ENCODE measurements at regions not wholly inside any gene's neighbourhood (a gene's known extent, or its start where the extent isn't known, plus 50 kb on each side); places are given as distances from the start of the nearest gene placed in this dataset.

DNA sequence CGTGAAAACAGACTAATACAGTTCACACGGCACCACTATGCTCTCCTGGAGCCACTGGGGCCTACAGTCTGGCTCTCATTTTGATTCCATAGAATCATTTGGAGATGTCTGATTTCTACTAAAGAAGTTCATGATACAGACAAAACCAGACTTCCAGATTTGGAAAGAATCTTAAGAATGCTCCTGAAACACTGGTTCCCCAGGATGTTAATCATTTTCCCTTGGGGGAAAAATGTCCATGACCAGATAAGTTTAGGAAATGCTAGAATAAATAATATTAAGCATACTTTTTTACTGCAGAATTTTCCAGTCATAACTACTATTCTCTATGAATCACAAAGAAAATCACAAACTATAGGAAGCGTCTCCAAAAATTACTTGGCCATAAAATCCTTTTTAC, 63.0 kb upstream of the RGS7 start:
- no peaks in the 10 kb centered on the region for H3K36me3 ChIP-seq (ENCODE audit: control insufficient read depth in 4 of 4, insufficient read depth in 4 of 4, low read length in 4 of 4)
- no peak for ATAC-seq (ENCODE audit: insufficient read depth, low FRiP score)
- H3K4me1 ChIP-seq (ENCODE audit: control insufficient read depth in 5 of 5, insufficient read depth in 5 of 5, low read length in 5 of 5) = peaks cover 0 to 4% (median 0%) of the 10 kb centered on the region in 5 donors
- TF ChIP-seq, protein P1, sequence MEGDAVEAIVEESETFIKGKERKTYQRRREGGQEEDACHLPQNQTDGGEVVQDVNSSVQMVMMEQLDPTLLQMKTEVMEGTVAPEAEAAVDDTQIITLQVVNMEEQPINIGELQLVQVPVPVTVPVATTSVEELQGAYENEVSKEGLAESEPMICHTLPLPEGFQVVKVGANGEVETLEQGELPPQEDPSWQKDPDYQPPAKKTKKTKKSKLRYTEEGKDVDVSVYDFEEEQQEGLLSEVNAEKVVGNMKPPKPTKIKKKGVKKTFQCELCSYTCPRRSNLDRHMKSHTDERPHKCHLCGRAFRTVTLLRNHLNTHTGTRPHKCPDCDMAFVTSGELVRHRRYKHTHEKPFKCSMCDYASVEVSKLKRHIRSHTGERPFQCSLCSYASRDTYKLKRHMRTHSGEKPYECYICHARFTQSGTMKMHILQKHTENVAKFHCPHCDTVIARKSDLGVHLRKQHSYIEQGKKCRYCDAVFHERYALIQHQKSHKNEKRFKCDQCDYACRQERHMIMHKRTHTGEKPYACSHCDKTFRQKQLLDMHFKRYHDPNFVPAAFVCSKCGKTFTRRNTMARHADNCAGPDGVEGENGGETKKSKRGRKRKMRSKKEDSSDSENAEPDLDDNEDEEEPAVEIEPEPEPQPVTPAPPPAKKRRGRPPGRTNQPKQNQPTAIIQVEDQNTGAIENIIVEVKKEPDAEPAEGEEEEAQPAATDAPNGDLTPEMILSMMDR (IDR thresholded peaks at IDR 0.05; ENCODE audit: control extremely low read depth, extremely low read depth) = no peak
- no peak overlapping the region for H3K27ac ChIP-seq (ENCODE audit: low read depth in 1 of 2, low read length in 1 of 2)
- WGBS, 2 donors = 92 to 95% methylated on average over 3 of the region's 3 CpGs
- no peak overlapping the region for H3K9ac ChIP-seq (ENCODE audit: insufficient read depth in 1 of 2, low read length in 2 of 2)
- H3K27me3 ChIP-seq (ENCODE audit: control insufficient read depth in 3 of 3, insufficient read depth in 3 of 3, low read length in 2 of 3) = peaks cover 0 to 19% (median 16%) of the 10 kb centered on the region in 3 donors
- no peak overlapping the region for H3K4me3 ChIP-seq
- peaks cover 0 to 4% (median 0%) of the 10 kb centered on the region in 4 donors for H3K9me3 ChIP-seq (ENCODE audit: control insufficient read depth in 4 of 4, insufficient read depth in 3 of 4, low read length in 3 of 4)
- DNase-seq = no peak

DNA sequence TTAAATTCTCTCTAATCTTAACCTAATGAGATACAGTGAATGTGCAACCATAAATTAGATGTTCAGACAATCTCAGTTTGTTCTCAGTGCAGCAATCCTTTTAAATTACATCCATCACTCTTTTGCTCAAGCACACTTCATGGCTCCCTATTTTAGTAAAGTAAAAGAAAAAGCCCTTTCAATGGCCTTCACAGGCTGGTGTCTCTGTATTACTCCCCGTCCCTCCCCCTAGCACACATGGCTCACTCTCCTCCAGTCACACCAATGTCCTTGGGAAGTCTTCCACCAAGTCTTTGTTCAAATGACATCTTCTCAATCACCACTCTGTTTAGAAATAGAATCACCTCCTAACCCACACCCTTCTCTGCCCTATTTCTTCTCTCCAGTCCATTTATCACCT, 60.3 kb upstream of the RGS7 start:
- ATAC-seq (ENCODE audit: insufficient read depth, low FRiP score) = no peak

DNA sequence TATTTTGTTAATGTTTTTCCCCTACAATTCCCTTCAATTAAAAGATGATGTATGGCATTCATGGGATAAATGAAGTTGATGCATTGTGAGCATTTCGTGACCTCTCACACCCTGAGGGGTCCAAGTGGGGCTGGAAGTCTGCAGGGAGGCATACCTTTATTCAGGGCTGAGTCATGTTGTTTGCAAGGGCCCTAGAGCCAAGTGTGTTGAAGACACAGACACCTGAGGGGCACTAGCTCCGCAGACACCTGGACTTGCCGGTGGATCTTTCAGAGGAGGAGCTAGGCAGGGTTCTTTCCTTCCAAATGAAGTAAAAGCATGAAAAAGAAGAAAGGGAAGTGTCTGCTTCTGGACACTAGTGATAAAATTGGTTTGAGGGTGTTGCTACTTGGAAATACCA, 57.0 kb upstream of the RGS7 start:
- Histone ChIP-seq H3K4me3 (no peak overlapping the region), H3K36me3 (ENCODE audit: control insufficient read depth in 4 of 4, insufficient read depth in 4 of 4, low read length in 4 of 4) (no peaks in the 10 kb centered on the region), H3K27ac (ENCODE audit: low read depth in 1 of 2, low read length in 1 of 2) (no peak overlapping the region), H3K9ac (ENCODE audit: insufficient read depth in 1 of 2, low read length in 2 of 2) (no peak overlapping the region), H3K9me3 (ENCODE audit: control insufficient read depth in 4 of 4, insufficient read depth in 3 of 4, low read length in 3 of 4) (peaks cover 0 to 3% (median 0%) of the 10 kb centered on the region in 4 donors), H3K27me3 (ENCODE audit: control insufficient read depth in 3 of 3, insufficient read depth in 3 of 3, low read length in 2 of 3) (no peaks in the 10 kb centered on the region), H3K4me1 (ENCODE audit: control insufficient read depth in 5 of 5, insufficient read depth in 5 of 5, low read length in 5 of 5) (no peaks in the 10 kb centered on the region)
- no peak for ATAC-seq (ENCODE audit: insufficient read depth, low FRiP score)
- TF ChIP-seq, protein P1 (IDR thresholded peaks at IDR 0.05; ENCODE audit: control extremely low read depth, extremely low read depth) = no peak
- 66 to 72% methylated on average over 3 of the region's 3 CpGs for WGBS, 2 donors
- no peak for DNase-seq

More for the DNA sequence above, 60.3 kb upstream of the RGS7 start:
- Histone ChIP-seq H3K4me1 (ENCODE audit: control insufficient read depth in 5 of 5, insufficient read depth in 5 of 5, low read length in 5 of 5) (no peaks in the 10 kb centered on the region), H3K27ac (ENCODE audit: low read depth in 1 of 2, low read length in 1 of 2) (no peak overlapping the region), H3K36me3 (ENCODE audit: control insufficient read depth in 4 of 4, insufficient read depth in 4 of 4, low read length in 4 of 4) (no peaks in the 10 kb centered on the region), H3K9ac (ENCODE audit: insufficient read depth in 1 of 2, low read length in 2 of 2) (no peak overlapping the region), H3K4me3 (no peak overlapping the region), H3K9me3 (ENCODE audit: control insufficient read depth in 4 of 4, insufficient read depth in 3 of 4, low read length in 3 of 4) (peaks cover 0 to 3% (median 0%) of the 10 kb centered on the region in 4 donors), H3K27me3 (ENCODE audit: control insufficient read depth in 3 of 3, insufficient read depth in 3 of 3, low read length in 2 of 3) (peaks cover 0 to 9% (median 6%) of the 10 kb centered on the region in 3 donors)
- no peak for DNase-seq
- WGBS, 2 donors = 84 to 91% methylated on average over 1 of the region's 1 CpG
- TF ChIP-seq, protein P1 (IDR thresholded peaks at IDR 0.05; ENCODE audit: control extremely low read depth, extremely low read depth) = no peak

DNA sequence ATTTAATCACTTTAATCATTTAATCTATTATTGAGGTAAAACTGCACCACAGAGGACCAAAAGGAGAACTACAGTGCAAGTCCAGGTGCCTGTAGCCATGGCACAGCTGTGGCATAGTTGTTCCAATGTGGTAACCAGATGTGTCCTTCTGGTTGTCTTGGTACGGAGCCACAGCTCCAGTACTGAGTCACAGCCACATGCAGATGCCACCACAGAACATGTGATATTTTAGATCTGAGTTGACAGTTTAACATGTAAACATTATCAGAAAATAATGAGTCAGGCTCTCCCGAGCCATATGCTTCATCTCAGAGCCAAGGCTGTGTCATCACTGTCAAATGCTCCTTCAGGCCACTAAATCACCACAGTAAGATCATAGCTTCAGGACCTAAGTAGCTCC, 56.4 kb upstream of the RGS7 start:
- WGBS, 2 donors = 51 to 70% methylated on average over 2 of the region's 2 CpGs
- ATAC-seq (ENCODE audit: insufficient read depth, low FRiP score) = no peak
- H3K27ac ChIP-seq (ENCODE audit: low read depth in 1 of 2, low read length in 1 of 2) = no peak overlapping the region
- no peaks in the 10 kb centered on the region for H3K27me3 ChIP-seq (ENCODE audit: control insufficient read depth in 3 of 3, insufficient read depth in 3 of 3, low read length in 2 of 3)
- no peak for DNase-seq
- H3K36me3 ChIP-seq (ENCODE audit: control insufficient read depth in 4 of 4, insufficient read depth in 4 of 4, low read length in 4 of 4) = no peaks in the 10 kb centered on the region
- no peak overlapping the region for H3K9ac ChIP-seq (ENCODE audit: insufficient read depth in 1 of 2, low read length in 2 of 2)
- H3K4me1 ChIP-seq (ENCODE audit: control insufficient read depth in 5 of 5, insufficient read depth in 5 of 5, low read length in 5 of 5) = no peaks in the 10 kb centered on the region
- H3K4me3 ChIP-seq = no peak overlapping the region
- TF ChIP-seq, protein P1 (IDR thresholded peaks at IDR 0.05; ENCODE audit: control extremely low read depth, extremely low read depth) = no peak
- peaks cover 0 to 1% (median 0%) of the 10 kb centered on the region in 4 donors for H3K9me3 ChIP-seq (ENCODE audit: control insufficient read depth in 4 of 4, insufficient read depth in 3 of 4, low read length in 3 of 4)
